Naive thymus-derived CD8-positive, alpha-beta T cell (primary cell): ENCODE measurements at regions not wholly inside any gene's neighbourhood (a gene's known extent, or its start where the extent isn't known, plus 50 kb on each side); places are given as distances from the start of the nearest gene placed in this dataset.
A peak's percentile ranks its signal among the peaks of the same experiment; 100 is the strongest.
"Not testable (repeated sequence)": the region's sequence is repeated elsewhere in the genome, so short reads cannot be mapped to it uniquely, and the experiment has no call there.

Source experiments
- ATAC-seq, 2 donors: fragments of 150-1000 bp; cut with Tn5 transposase in 1 of 2; sonication (Bioruptor Pico), chemical (Tn5 transposase) in 1 of 2; 1 replicate in 1 of 2; 2 replicates in 1 of 2; pipeline ENCODE4 v1.10.0; 2021; ENCODE audit warnings: mild to moderate bottlenecking in 2 of 2, moderate library complexity in 2 of 2
- POLR2A ChIA-PET: fragments of 350-600 bp; sonication (Branson Sonifier 250); formaldehyde crosslinking; loops from one replicate; lab custom pipeline; 2021; ENCODE audit warnings: antibody characterized with exemption; lab: Charles Lee
- DNase-seq, 10 donors: peaks; one replicate each; pipeline versions ENCODE4 v3.0.0 to v3.0.0-alpha.2; 2020 to 2022
- H3K27ac Mint-ChIP-seq, 10 donors: one replicate each; pipeline ENCODE4 v1.8.0; 2020 to 2022; ENCODE audit warnings: mild to moderate bottlenecking in 10 of 10, mixed read lengths in 10 of 10, moderate library complexity in 4 of 10, inconsistent platforms in 1 of 10
- H3K27me3 Mint-ChIP-seq, 5 donors: one replicate each; pipeline ENCODE4 v1.8.0; 2021 to 2022; ENCODE audit warnings: mixed read lengths in 5 of 5
- H3K36me3 Mint-ChIP-seq, 3 donors: one replicate each; pipeline ENCODE4 v1.8.0; 2020 to 2022; ENCODE audit warnings: mixed read lengths in 3 of 3, mild to moderate bottlenecking in 2 of 3, inconsistent platforms in 1 of 3
- H3K4me1 Mint-ChIP-seq, 4 donors: one replicate each; pipeline ENCODE4 v1.8.0; 2021 to 2022; ENCODE audit warnings: mixed read lengths in 4 of 4
- H3K4me3 Mint-ChIP-seq, 10 donors: one replicate each; pipeline ENCODE4 v1.8.0; 2020 to 2022; ENCODE audit warnings: mild to moderate bottlenecking in 10 of 10, mixed read lengths in 10 of 10, moderate library complexity in 6 of 10, inconsistent platforms in 1 of 10
- H3K9me3 Mint-ChIP-seq, 9 donors: one replicate each; pipeline ENCODE4 v1.8.0; 2020 to 2022; ENCODE audit warnings: mixed read lengths in 9 of 9, mild to moderate bottlenecking in 3 of 9, inconsistent platforms in 1 of 9, moderate library complexity in 1 of 9

GRCh38 chr2:239596253-239596652 lies 195.4 kb upstream of the HDAC4 start:
- H3K27ac Mint-ChIP-seq: no peak overlapping the region
- POLR2A ChIA-PET: no interaction called here
- H3K4me3 Mint-ChIP-seq: no peak overlapping the region
- H3K9me3 Mint-ChIP-seq: peaks cover 0 to 14% (median 0%) of the 10 kb centered on the region in 9 donors
- H3K36me3 Mint-ChIP-seq: no peaks in the 10 kb centered on the region
- no peaks in the 10 kb centered on the region for H3K27me3 Mint-ChIP-seq
- DNase-seq (no peak), ATAC-seq (no peak)
- no peaks in the 10 kb centered on the region for H3K4me1 Mint-ChIP-seq

- Mint-ChIP-seq H3K36me3 (no peaks in the 10 kb centered on the region), H3K9me3 (peaks cover 0 to 15% (median 0%) of the 10 kb centered on the region in 9 donors), H3K27ac (peak overlapping the region in 1 of 10 donors; percentile 11), H3K4me1 (no peaks in the 10 kb centered on the region), H3K4me3 (no peak overlapping the region), H3K27me3 (no peaks in the 10 kb centered on the region)
- POLR2A ChIA-PET: no interaction called here
- DNase-seq (no peak), ATAC-seq (no peak)
Observed at GRCh38 chr2:239595726-239596125, 194.9 kb upstream of the HDAC4 start.

- POLR2A ChIA-PET: no interaction called here
- H3K36me3 Mint-ChIP-seq: no peaks in the 10 kb centered on the region
- no peak overlapping the region for H3K4me3 Mint-ChIP-seq
- H3K27ac Mint-ChIP-seq: no peak overlapping the region
- peaks cover 0 to 15% (median 0%) of the 10 kb centered on the region in 9 donors for H3K9me3 Mint-ChIP-seq
- no peak for ATAC-seq
- DNase-seq: no peak
- no peaks in the 10 kb centered on the region for H3K4me1 Mint-ChIP-seq
- no peaks in the 10 kb centered on the region for H3K27me3 Mint-ChIP-seq
Observed at GRCh38 chr2:239594772-239595608, 194.2 kb upstream of the HDAC4 start.

GRCh38 chr2:239594019-239594771 lies 193.4 kb upstream of the HDAC4 start:
- Mint-ChIP-seq H3K4me1 (peaks cover 0 to 1% (median 0%) of the 10 kb centered on the region in 4 donors), H3K4me3 (no peak overlapping the region), H3K36me3 (no peaks in the 10 kb centered on the region), H3K27ac (no peak overlapping the region), H3K9me3 (peaks cover 0 to 15% (median 0%) of the 10 kb centered on the region in 9 donors), H3K27me3 (no peaks in the 10 kb centered on the region)
- ATAC-seq (no peak), DNase-seq (no peak)
- POLR2A ChIA-PET: no interaction called here

GRCh38 chr2:239593455-239593854 lies 192.6 kb upstream of the HDAC4 start:
- POLR2A ChIA-PET: no interaction called here

GRCh38 chr2:239592629-239593290 lies 191.9 kb upstream of the HDAC4 start:
- H3K4me3 Mint-ChIP-seq: peak overlapping the region in 1 of 10 donors; percentile 48
- H3K4me1 Mint-ChIP-seq, H3K27ac Mint-ChIP-seq, POLR2A ChIA-PET, ATAC-seq, DNase-seq, H3K27me3 Mint-ChIP-seq, H3K36me3 Mint-ChIP-seq: not testable (repeated sequence)
- H3K9me3 Mint-ChIP-seq: peaks cover 0 to 15% (median 0%) of the 10 kb centered on the region in 9 donors

More at GRCh38 chr2:239593455-239593854, 192.6 kb upstream of the HDAC4 start:
- no peaks in the 10 kb centered on the region for H3K36me3 Mint-ChIP-seq
- DNase-seq (no peak), ATAC-seq (no peak)
- no peak overlapping the region for H3K4me3 Mint-ChIP-seq
- peak overlapping the region in 1 of 10 donors; percentile 51 for H3K27ac Mint-ChIP-seq
- H3K27me3 Mint-ChIP-seq: no peaks in the 10 kb centered on the region
- peaks cover 0 to 2% (median 0%) of the 10 kb centered on the region in 4 donors for H3K4me1 Mint-ChIP-seq
- H3K9me3 Mint-ChIP-seq: peaks cover 0 to 15% (median 0%) of the 10 kb centered on the region in 9 donors

- Mint-ChIP-seq H3K4me3 (no peak overlapping the region), H3K27ac (no peak overlapping the region), H3K4me1 (peaks cover 0 to 4% (median 1%) of the 10 kb centered on the region in 4 donors), H3K9me3 (peaks cover 0 to 15% (median 0%) of the 10 kb centered on the region in 9 donors), H3K36me3 (no peaks in the 10 kb centered on the region), H3K27me3 (peaks cover 0 to 1% (median 0%) of the 10 kb centered on the region in 5 donors)
- DNase-seq (no peak), ATAC-seq (no peak)
- POLR2A ChIA-PET: no interaction called here
Observed at GRCh38 chr2:239590995-239591915, 190.4 kb upstream of the HDAC4 start.

GRCh38 chr2:239590276-239590675 lies 189.5 kb upstream of the HDAC4 start:
- POLR2A ChIA-PET: no interaction called here
- DNase-seq: no peak
- Mint-ChIP-seq H3K27me3 (peaks cover 0 to 1% (median 0%) of the 10 kb centered on the region in 5 donors), H3K9me3 (peaks cover 0 to 15% (median 0%) of the 10 kb centered on the region in 9 donors), H3K4me1 (peaks cover 0 to 4% (median 1%) of the 10 kb centered on the region in 4 donors), H3K27ac (no peak overlapping the region), H3K4me3 (no peak overlapping the region), H3K36me3 (no peaks in the 10 kb centered on the region)
- ATAC-seq: no peak

- POLR2A ChIA-PET: no interaction called here
- DNase-seq (no peak), ATAC-seq (no peak)
- Mint-ChIP-seq H3K4me3 (no peak overlapping the region), H3K9me3 (peaks cover 0 to 15% (median 0%) of the 10 kb centered on the region in 9 donors), H3K36me3 (no peaks in the 10 kb centered on the region), H3K27me3 (peaks cover 0 to 1% (median 0%) of the 10 kb centered on the region in 5 donors), H3K4me1 (peaks cover 0 to 4% (median 1%) of the 10 kb centered on the region in 4 donors), H3K27ac (no peak overlapping the region)
Observed at GRCh38 chr2:239589833-239590232, 189.0 kb upstream of the HDAC4 start.

GRCh38 chr2:239589270-239589825 lies 188.5 kb upstream of the HDAC4 start:
- ATAC-seq (no peak), DNase-seq (no peak)
- no peak overlapping the region for H3K27ac Mint-ChIP-seq
- POLR2A ChIA-PET: no interaction called here
- peaks cover 0 to 4% (median 1%) of the 10 kb centered on the region in 4 donors for H3K4me1 Mint-ChIP-seq
- H3K9me3 Mint-ChIP-seq: peaks cover 0 to 15% (median 0%) of the 10 kb centered on the region in 9 donors
- H3K27me3 Mint-ChIP-seq: peaks cover 0 to 1% (median 0%) of the 10 kb centered on the region in 5 donors
- H3K36me3 Mint-ChIP-seq: no peaks in the 10 kb centered on the region
- H3K4me3 Mint-ChIP-seq: no peak overlapping the region

GRCh38 chr2:239588451-239589269 lies 187.8 kb upstream of the HDAC4 start:
- H3K4me1 Mint-ChIP-seq: peaks cover 0 to 4% (median 1%) of the 10 kb centered on the region in 4 donors
- H3K9me3 Mint-ChIP-seq: peaks cover 0 to 15% (median 0%) of the 10 kb centered on the region in 9 donors
- peak overlapping the region in 1 of 10 donors; percentile 31 for H3K27ac Mint-ChIP-seq
- H3K4me3 Mint-ChIP-seq: no peak overlapping the region
- POLR2A ChIA-PET: no interaction called here
- no peaks in the 10 kb centered on the region for H3K36me3 Mint-ChIP-seq
- ATAC-seq (no peak), DNase-seq (no peak)
- peaks cover 0 to 1% (median 0%) of the 10 kb centered on the region in 5 donors for H3K27me3 Mint-ChIP-seq
